NCI-H460 (cell line): ENCODE measurements at regions not wholly inside any gene's neighbourhood (a gene's known extent, or its start where the extent isn't known, plus 50 kb on each side); places are given as distances from the start of the nearest gene placed in this dataset.

Source experiments
- DNase-seq: peaks from one replicate; pipeline ENCODE4 v3.0.0-alpha.2; 2016; ENCODE audit warnings: low read depth; ENCODE audit errors: extremely low read depth

- DNase-seq, result no peak
Measured at GRCh38 chr6:74785236-74785635, 420.6 kb downstream of the COL12A1 start.

DNA sequence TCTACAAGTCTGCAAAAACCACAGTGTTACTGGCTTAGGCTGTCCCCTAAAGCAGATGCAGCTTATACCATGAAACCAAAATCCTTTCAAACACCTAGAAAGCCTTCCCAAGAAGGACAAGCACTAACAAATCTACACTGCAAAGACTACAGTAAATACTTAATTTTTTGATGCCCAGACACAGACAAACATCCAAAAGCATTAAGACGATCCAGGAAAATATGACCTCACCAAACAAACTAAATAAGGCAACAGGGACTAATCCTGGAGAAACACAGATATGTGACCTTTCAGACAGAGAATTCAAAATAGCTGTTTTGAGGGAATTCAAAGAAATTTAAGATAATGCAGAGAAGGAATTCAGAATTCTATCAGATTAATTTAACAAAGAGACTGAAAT, 423.5 kb downstream of the COL12A1 start:
- no peak for DNase-seq

GRCh38 chr6:74780831-74781230, 425.0 kb downstream of the COL12A1 start:
- no peak for DNase-seq

GRCh38 chr6:74768738-74769137, 437.1 kb downstream of the COL12A1 start:
- no peak for DNase-seq

DNA sequence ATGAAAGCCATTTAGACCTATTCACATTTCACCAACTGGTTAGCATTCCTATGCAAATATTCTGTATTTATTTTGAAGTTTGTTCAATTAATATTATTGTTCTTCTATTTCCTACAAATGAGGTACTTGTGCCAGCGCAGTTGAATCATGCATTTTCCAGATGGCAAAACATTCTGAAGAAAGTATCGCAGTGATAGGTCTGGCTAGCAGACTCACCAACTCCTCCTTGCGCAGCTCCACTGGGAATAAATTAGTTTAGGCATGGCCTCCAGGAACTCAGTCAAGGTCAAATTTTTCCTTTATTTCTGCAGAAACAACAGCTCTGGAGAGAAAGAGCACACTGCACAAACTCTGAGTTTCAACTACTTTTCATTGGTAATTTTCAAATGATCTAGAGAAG, 437.7 kb downstream of the COL12A1 start:
- no peak for DNase-seq

GRCh38 chr6:74765486-74765885, 440.4 kb downstream of the COL12A1 start:
- no peak for DNase-seq

- no peak for DNase-seq
Measured at GRCh38 chr6:74764486-74764885, 441.4 kb downstream of the COL12A1 start.

- no peak for DNase-seq
Measured at GRCh38 chr6:74762841-74763240, 443.0 kb downstream of the COL12A1 start.

DNA sequence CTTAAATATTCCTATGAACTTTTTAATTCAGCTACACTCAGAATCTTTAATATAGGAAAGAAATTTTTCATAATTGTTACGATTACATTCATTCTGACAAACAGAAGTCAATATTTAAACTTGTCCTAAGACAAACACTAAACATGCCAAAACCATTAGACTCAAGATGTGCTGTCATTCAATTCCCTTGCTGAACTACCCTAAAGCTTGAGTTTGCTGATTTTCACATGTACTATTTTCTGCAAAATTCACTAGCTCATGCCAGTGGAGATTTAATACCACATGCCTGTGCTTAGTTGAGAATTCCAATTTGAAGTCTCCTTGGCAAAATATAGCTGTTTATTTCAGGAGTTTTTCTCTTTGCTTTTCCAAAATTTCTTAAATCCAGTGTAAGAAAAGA, 448.0 kb downstream of the COL12A1 start:
- DNase-seq, result no peak

- DNase-seq, result no peak
Measured at GRCh38 chr6:74756923-74757322, 448.9 kb downstream of the COL12A1 start.

- DNase-seq, result no peak
Measured at GRCh38 chr6:74755778-74756177, 450.1 kb downstream of the COL12A1 start.

- DNase-seq, result no peak
Measured at GRCh38 chr6:74755196-74755595, 450.7 kb downstream of the COL12A1 start.

- DNase-seq, result no peak
Measured at GRCh38 chr6:74753883-74754600, 451.8 kb downstream of the COL12A1 start.

DNA sequence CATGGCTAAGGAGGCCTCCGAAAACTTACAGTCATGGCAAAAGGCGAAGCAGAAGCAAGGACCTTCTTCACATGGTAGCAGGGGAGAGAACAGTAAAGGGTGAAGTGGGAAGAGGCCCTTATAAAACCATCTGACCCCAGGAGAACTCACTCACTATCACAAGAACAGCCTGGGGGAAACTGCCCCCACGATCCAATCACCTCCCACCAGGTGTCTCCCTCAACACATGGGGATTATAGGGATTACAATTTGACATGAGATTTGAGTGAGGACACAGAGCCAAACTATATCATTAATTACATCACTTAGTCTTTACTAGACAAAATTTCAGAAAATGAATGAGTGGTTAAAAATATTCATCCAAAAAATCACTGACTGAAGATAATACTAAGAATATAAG, 453.6 kb downstream of the COL12A1 start:
- no peak for DNase-seq

DNA sequence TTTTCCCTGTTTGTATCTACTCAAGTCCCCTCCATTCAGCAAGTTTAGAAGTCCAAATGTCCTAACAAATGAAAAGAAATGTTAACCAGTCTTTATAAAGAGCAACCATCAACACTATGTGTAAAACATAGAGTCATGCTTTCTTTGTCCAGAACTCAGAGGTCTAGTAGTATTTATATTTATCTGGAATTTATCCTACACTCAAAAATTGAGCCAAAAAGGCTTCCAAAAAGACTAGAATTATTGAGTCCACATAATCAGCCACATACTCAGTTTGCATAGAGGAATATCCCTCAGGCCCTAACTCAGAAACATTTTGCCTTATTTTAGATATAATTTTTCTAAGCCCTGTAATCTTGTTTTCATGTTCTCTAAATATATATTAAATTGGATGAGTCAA, 455.0 kb downstream of the COL12A1 start:
- no peak for DNase-seq

DNA sequence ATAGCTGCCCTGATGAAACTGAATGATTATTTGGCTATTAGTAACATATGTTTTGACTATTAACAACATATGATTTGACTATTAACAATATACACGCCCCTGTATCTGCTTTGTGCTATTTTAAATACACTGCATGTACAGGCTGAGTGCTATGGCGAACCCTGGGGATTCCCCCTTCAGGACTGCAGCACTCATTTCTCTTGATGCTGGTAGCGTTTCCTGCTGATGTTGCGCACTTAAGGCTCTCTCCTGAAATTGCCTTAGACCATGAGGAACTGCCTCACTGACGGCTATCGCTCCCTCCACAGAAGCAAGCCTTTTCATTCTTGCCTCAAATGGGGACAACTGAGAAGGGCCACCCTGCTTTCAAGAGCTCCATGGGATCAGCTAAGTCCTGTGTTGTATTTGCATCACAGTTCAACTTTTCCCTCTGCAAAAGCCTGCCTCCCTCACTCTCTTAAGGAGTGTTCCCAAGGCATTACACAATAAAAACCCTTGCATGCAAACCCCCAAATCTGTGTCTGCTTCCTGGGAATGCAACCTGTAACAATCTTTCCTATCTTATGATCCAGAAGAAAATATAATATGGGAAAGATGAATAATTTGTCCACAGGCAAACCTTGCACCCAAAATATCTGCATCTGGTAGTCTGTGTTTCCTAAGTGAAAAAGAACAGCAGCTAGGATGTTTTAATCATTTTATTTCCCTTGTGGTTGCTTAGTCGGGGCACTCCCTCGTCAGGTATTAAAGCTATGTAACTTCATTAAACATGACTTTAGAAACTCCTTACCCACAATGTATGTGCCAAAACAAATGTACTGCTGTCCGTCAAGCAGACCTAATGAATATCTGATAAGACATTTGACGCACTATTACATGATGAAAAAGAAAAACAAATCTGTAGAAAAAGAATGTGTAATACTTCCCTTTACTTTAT, 456.4 kb downstream of the COL12A1 start:
- no peak for DNase-seq

DNA sequence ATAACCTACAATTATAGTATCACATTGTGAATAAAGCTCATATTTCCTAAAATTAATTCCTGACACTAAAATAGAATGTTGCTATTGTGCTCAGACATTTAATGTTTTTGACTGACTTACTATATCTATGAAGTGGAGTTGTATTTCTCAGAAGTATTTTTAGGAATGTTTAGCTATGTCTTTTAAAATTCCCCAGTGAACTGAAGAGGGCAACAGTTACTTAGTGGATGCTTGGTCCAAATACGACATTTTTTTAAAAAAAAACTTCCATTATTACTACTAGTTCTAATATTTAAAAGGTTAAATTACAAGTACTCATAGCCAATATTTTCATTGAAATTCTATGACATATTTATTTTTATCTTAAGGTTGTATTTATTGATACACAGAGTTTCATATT, 460.2 kb downstream of the COL12A1 start:
- no peak for DNase-seq

- no peak for DNase-seq
Measured at GRCh38 chr6:74742793-74743508, 462.9 kb downstream of the COL12A1 start.

DNA sequence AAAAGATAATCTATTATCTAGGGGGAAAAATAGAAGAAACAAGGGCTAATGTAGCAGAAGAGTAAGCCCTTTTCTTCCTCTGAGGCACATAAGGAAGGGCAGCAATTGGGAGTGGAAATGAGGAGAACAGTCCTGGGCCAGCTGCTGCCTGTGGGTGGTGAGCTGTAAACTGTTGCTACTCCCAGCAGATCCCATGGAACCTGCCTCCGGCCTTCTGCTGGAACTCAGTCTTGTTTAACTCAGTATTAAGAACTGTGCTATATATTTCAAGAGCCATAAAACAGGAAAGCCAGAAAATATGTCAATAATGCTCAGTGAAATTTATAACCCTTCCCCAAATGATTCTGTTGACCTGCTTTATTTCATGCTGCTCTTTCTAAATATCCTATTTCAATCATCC, 464.2 kb downstream of the COL12A1 start:
- no peak for DNase-seq

- DNase-seq, result no peak
Measured at GRCh38 chr6:74735304-74735703, 470.5 kb downstream of the COL12A1 start.

DNA sequence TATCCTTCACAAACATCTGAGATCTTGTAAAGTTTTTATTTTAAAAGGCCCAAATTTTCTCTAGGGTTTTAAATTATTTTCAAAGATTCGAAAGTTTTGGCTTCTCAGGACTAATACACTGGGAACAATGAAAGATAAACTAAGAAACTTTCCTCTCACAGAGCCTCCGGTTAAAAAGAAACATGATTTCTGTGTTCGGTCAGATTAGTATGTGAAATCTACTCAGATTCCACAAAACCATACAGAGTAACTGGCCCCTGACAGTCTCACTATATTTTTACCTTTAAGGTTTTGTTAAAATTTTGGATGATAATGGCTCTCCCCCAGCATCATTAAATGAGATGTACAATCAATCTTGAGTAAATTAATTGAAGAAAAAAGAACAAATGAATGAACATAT, 471.0 kb downstream of the COL12A1 start:
- DNase-seq, result no peak
